Pancreas (tissue), 10 donors: ENCODE measurements at regions not wholly inside any gene's neighbourhood (a gene's known extent, or its start where the extent isn't known, plus 50 kb on each side); places are given as distances from the start of the nearest gene placed in this dataset.

Experiments used
- ATAC-seq, 4 donors: fragments of 200-7000 bp; cut with Tn5 transposase; one replicate each; pipeline versions ENCODE4 v1.8.0 to v1.9.1; 2020; ENCODE audit warnings: mild to moderate bottlenecking in 4 of 4, moderate library complexity in 4 of 4
- DNase-seq, 6 donors: peaks; one replicate each; pipeline ENCODE4 v3.0.0-alpha.2; 2020
- FAIRE-seq: peaks from 2 replicates; lab custom pipeline; 2012; peaks lifted over from hg19 to GRCh38; lab: Jason Lieb, UNC
- H3K27ac ChIP-seq, 4 donors: fragments of 200-600 bp; sonication (generic); 1 replicate in 3 of 4; 2 replicates in 1 of 4; pipeline versions ENCODE4 v1.5.0 to v1.8.0; 2020
- H3K27me3 ChIP-seq, 4 donors: fragments of 200-600 bp; one replicate each; pipeline ENCODE4 v1.8.0; 2021
- H3K36me3 ChIP-seq, 3 donors: fragments of 200-600 bp; sonication (generic) in 1 of 3; one replicate each; pipeline versions ENCODE4 v1.5.0 to v1.8.0; 2020 to 2021
- H3K4me1 ChIP-seq, 3 donors: fragments of 200-600 bp; one replicate each; pipeline ENCODE4 v1.8.0; 2021
- H3K4me3 ChIP-seq, 4 donors: fragments of 200-600 bp; sonication (generic) in 2 of 4; one replicate each; pipeline versions ENCODE4 v1.5.0 to v1.8.0; 2020 to 2021
- H3K9me3 ChIP-seq, 4 donors: fragments of 200-600 bp; one replicate each; pipeline ENCODE4 v1.8.0; 2021
- WGBS, 2 donors: extraction: QIAGEN DNeasy Blood & Tissue Kit; methylation state at CpG; one replicate each; pipeline ENCODE4 v1.1.7; 2013; 5-methylcytosine and 5-hydroxymethylcytosine counted together
- intact Hi-C, 3 donors: fragments of 100-400 bp; cut with DNase I; formaldehyde crosslinking; loops; one replicate each; pipeline versions ENCODE4 v1.11.1 to v1.14.2; 2022
- TF ChIP-seq, protein P1 (sequence below), 4 donors: fragments of 200-600 bp; sonication (generic) in 3 of 4; IDR thresholded peaks; one replicate each; pipeline versions ENCODE4 v1.5.0 to v1.8.0; 2021; ENCODE audit warnings: antibody characterized with exemption in 4 of 4
- donor health status: healthy with polysubstance abuse.
- donor health status: DM: no; HTN: no; CAD: no; lungs with moderate emphysema.
- donor health status: DM: no; HTN: no; CAD: no.
- donor health status: control.
- donor health status: control.
- donor health status: Bipolar disorder and iron deficiency.
- donor health status: DM: yes; HTN: yes; CAD: no.
- donor health status: DM: no; HTN: no; CAD: no.
- donor health status: DM: no; HTN: no; CAD: no.
- donor health status: DM: yes; HTN: yes; CAD: no.

DNA sequence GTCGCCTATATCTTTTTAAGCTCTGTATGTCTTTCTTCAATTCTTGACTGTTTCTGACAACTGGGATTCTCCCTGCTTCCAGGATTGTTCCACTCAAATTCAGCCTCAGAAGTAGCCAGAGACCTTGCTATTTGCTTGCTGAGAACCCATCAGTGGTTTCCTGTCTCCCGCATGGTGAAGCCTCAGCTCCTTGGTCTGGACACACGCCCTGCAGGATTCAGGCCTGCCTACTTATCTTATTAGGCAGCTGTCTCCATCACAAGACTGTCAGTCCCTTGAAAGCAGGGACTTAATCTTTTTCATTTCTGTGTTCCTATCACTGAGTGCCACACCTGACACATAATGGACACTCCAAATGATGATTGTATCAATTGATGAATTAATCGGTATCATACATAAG is 175.3 kb downstream of the PLPP3 start:
- TF ChIP-seq, protein P1, sequence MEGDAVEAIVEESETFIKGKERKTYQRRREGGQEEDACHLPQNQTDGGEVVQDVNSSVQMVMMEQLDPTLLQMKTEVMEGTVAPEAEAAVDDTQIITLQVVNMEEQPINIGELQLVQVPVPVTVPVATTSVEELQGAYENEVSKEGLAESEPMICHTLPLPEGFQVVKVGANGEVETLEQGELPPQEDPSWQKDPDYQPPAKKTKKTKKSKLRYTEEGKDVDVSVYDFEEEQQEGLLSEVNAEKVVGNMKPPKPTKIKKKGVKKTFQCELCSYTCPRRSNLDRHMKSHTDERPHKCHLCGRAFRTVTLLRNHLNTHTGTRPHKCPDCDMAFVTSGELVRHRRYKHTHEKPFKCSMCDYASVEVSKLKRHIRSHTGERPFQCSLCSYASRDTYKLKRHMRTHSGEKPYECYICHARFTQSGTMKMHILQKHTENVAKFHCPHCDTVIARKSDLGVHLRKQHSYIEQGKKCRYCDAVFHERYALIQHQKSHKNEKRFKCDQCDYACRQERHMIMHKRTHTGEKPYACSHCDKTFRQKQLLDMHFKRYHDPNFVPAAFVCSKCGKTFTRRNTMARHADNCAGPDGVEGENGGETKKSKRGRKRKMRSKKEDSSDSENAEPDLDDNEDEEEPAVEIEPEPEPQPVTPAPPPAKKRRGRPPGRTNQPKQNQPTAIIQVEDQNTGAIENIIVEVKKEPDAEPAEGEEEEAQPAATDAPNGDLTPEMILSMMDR (IDR thresholded peaks at IDR 0.05) = no peak
- H3K27ac ChIP-seq = no peak overlapping the region
- FAIRE-seq (no peak), ATAC-seq (no peak), DNase-seq (no peak)
- WGBS, 2 donors = 65 to 78% methylated on average over 4 of the region's 4 CpGs
- no peaks in the 10 kb centered on the region for H3K9me3 ChIP-seq
- intact Hi-C loops = no loop called here
- no peak overlapping the region for H3K4me3 ChIP-seq
- H3K36me3 ChIP-seq = no peaks in the 10 kb centered on the region
- no peaks in the 10 kb centered on the region for H3K4me1 ChIP-seq
- H3K27me3 ChIP-seq = no peaks in the 10 kb centered on the region

- no peaks in the 10 kb centered on the region for H3K4me1 ChIP-seq
- no peaks in the 10 kb centered on the region for H3K36me3 ChIP-seq
- no peak for DNase-seq
- intact Hi-C loops = no loop called here
- TF ChIP-seq, protein P1 (IDR thresholded peaks at IDR 0.05) = no peak
- H3K4me3 ChIP-seq = no peak overlapping the region
- H3K9me3 ChIP-seq = no peaks in the 10 kb centered on the region
- ATAC-seq = no peak
- WGBS, 2 donors = 62 to 75% methylated on average over 4 of the region's 4 CpGs
- H3K27ac ChIP-seq = no peak overlapping the region
- H3K27me3 ChIP-seq = no peaks in the 10 kb centered on the region
- no peak for FAIRE-seq
Measured at GRCh38 chr1:56403321-56403720, 176.0 kb downstream of the PLPP3 start.

DNA sequence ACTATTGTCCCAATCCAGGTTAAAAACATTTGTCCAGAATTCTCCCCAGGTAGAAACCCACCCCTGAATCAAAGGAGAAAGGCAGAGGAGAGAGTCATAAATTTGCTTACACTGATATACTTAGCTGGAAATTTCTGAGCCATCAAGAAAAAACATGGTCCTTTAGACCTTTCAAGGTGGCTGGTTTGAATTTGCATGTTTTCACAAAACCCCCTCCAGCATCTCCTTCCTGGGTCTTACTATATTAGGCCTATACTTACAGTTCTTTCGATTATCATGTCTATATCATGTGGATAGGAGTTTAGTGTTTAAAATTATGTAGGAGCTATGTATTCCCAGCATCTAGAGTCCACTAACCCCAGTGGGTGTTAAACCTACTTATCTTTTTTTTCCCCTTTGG is 178.2 kb downstream of the PLPP3 start:
- FAIRE-seq = no peak
- Histone ChIP-seq H3K4me1 (no peaks in the 10 kb centered on the region), H3K27ac (no peak overlapping the region), H3K36me3 (no peaks in the 10 kb centered on the region), H3K4me3 (no peak overlapping the region), H3K9me3 (no peaks in the 10 kb centered on the region), H3K27me3 (no peaks in the 10 kb centered on the region)
- 83 to 90% methylated on average over 1 of the region's 1 CpG for WGBS, 2 donors
- TF ChIP-seq, protein P1 (IDR thresholded peaks at IDR 0.05) = no peak
- no peak for ATAC-seq
- intact Hi-C loops = no loop called here
- DNase-seq = no peak

GRCh38 chr1:56400526-56400925 is 178.8 kb downstream of the PLPP3 start:
- H3K4me3 ChIP-seq = no peak overlapping the region
- no peaks in the 10 kb centered on the region for H3K9me3 ChIP-seq
- ATAC-seq = no peak
- intact Hi-C loops = no loop called here
- H3K27me3 ChIP-seq = no peaks in the 10 kb centered on the region
- H3K36me3 ChIP-seq = no peaks in the 10 kb centered on the region
- TF ChIP-seq, protein P1 (IDR thresholded peaks at IDR 0.05) = no peak
- no peak overlapping the region for H3K27ac ChIP-seq
- H3K4me1 ChIP-seq = no peaks in the 10 kb centered on the region
- no peak for FAIRE-seq
- DNase-seq = no peak

DNA sequence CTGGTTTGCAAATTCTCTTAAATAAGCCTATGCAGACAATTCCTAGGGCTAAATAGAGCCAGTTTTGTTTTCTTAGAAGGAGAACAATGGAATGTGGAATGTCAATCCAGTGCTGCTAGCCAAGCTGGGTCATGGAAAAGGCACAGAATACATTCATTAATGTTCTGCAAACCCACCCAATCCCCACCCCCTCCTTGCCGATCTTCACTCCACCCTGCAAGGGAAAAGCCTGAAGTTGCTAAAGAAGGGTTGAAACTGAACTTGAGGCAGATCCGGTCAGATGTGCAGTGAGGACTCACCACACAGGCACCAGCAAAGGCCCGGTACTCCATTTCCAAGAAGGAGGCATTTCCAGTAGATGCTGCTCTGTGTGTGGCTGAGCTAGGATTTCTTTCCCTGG is 179.6 kb downstream of the PLPP3 start:
- WGBS, 2 donors = 81 to 83% methylated on average over 3 of the region's 3 CpGs
- DNase-seq (no peak), FAIRE-seq (no peak), ATAC-seq (no peak)
- Histone ChIP-seq H3K27me3 (no peaks in the 10 kb centered on the region), H3K27ac (no peak overlapping the region), H3K4me3 (no peak overlapping the region), H3K9me3 (no peaks in the 10 kb centered on the region), H3K36me3 (no peaks in the 10 kb centered on the region), H3K4me1 (no peaks in the 10 kb centered on the region)
- TF ChIP-seq, protein P1 (IDR thresholded peaks at IDR 0.05) = no peak
- intact Hi-C loops = no loop called here
